ENCODE measurements at regions not wholly inside any gene's neighbourhood (a gene's known extent, or its start where the extent isn't known, plus 50 kb on each side); places are given as distances from the start of the nearest gene placed in this dataset.
"Not testable (repeated sequence)": the region's sequence is repeated elsewhere in the genome, so short reads cannot be mapped to it uniquely, and the experiment has no call there.

DNA sequence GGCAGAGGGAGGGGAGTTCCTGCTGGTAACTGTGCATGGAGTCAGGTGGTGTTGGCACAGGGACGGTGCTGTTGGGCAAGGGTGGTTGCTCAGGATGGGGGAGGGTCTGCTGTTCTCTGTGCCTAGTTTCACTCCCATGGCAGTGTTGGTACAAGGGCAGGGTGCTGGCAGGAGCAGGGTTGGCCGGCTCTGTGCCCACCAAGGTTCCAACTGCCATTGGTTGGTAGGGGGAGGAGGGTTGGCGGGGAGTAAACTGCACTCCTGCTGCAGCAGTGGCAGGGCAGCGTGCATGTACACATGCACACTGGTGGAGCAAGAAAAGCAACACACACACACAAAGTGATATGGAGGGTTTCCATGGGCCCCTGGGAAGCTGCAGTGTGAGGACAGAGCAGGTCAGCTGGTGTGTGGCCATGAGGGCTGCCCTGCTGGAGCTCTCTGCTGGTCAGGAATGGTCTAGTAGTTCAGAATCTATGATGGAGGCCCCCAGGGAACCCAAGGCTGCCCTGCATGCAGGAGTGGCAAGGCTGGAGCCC is 269.9 kb upstream of the MGAT4C start:
- intact Hi-C loops (cut with DNase I), result no loop called here

DNA sequence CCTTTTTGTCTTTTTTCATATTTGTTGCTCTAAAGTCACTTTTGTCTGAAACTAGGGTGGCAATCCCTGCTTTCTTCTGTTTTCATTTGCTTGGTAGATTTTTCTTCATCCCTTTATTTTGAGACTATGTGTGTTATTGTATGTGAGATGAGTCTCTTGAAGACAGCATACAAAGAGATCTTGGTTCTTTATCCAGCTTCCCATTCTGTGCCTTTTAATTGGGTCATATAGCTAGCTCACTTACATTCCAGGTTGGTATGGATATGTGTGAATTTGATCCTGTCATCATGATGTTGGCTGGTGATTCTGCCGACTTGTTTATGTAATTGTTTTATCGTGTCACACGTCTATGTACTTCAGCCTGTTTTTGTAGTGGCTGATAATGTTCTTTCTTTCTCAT is 267.7 kb upstream of the MGAT4C start:
- intact Hi-C loops (cut with DNase I), result no loop called here
- no peak for DNase-seq (ENCODE audit: low spot score)

More for the DNA sequence above, 269.9 kb upstream of the MGAT4C start:
- DNase-seq (ENCODE audit: low spot score), result peak; percentile 31

- intact Hi-C loops (cut with DNase I), result no loop called here
- DNase-seq (ENCODE audit: low spot score), result no peak
These were observed 265.7 kb upstream of the MGAT4C start for GRCh38 chr12:86521870-86522269.

GRCh38 chr12:86513226-86513625 is 257.0 kb upstream of the MGAT4C start:
- intact Hi-C loops (cut with DNase I), result no loop called here
- DNase-seq (ENCODE audit: low spot score), result no peak

DNA sequence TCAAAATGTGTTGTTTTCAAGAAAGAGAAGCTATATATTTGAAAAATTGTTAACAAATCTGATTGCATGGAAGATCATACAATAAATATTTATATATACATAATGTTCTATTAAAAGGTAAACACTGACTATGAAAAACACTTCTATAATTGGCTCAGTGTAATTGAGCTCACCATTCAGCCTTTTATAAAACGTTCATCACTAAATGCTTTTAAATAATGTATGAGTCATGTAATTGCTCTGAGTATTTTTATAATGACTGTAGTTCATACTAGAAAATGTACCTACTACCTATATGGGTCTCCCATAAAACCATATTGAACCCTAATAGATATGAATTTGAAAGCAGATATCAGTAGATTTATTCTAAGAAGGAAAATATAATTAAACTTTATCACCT is 240.4 kb upstream of the MGAT4C start:
- no peak for DNase-seq (ENCODE audit: low spot score)

DNA sequence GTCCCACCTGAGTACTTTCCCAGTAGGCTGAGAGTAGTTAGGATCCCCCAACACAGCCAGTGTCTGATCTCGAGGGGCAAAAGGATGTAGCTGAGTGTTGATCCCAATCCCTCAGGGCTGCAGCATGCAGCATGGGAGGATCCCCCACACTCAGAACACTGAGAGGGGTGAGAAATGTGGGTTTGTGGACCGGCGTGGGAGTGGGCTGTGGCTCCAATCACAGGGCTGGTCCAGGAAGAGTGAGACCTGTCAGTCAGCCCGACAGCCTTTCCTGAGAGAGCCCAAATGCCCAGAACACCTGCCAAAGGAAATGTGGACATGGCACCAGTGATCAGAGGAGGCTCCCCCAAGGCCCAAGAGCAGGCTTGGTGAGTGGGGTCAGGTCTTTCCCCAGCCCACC is 228.3 kb upstream of the MGAT4C start:
- intact Hi-C loops (cut with DNase I), result no loop called here
- peak; percentile 66 for DNase-seq (ENCODE audit: low spot score)

More for the DNA sequence above, 240.4 kb upstream of the MGAT4C start:
- intact Hi-C loops (cut with DNase I), result no loop called here

- intact Hi-C loops (cut with DNase I), result no loop called here
These were observed 217.0 kb upstream of the MGAT4C start for GRCh38 chr12:86473231-86473630.

GRCh38 chr12:86456776-86457175 is 200.6 kb upstream of the MGAT4C start:
- intact Hi-C loops (cut with DNase I), result no loop called here
- DNase-seq (ENCODE audit: low spot score), result no peak

More at GRCh38 chr12:86473231-86473630, 217.0 kb upstream of the MGAT4C start:
- DNase-seq (ENCODE audit: low spot score), result no peak

GRCh38 chr12:86456241-86456640 is 200.1 kb upstream of the MGAT4C start:
- DNase-seq (ENCODE audit: low spot score), result no peak
- intact Hi-C loops (cut with DNase I), result no loop called here

GRCh38 chr12:86445356-86445755 is 189.2 kb upstream of the MGAT4C start:
- intact Hi-C loops (cut with DNase I), result no loop called here
- no peak for DNase-seq (ENCODE audit: low spot score)

- intact Hi-C loops (cut with DNase I), result no loop called here
- DNase-seq (ENCODE audit: low spot score), result no peak
These were observed 178.9 kb upstream of the MGAT4C start for GRCh38 chr12:86435053-86435452.

- no peak for DNase-seq (ENCODE audit: low spot score)
- intact Hi-C loops (cut with DNase I), result no loop called here
These were observed 173.6 kb upstream of the MGAT4C start for GRCh38 chr12:86429824-86430223.

- no peak for DNase-seq (ENCODE audit: low spot score)
- intact Hi-C loops (cut with DNase I), result no loop called here
These were observed 165.1 kb upstream of the MGAT4C start for GRCh38 chr12:86421333-86421732.

- no peak for DNase-seq (ENCODE audit: low spot score)
- intact Hi-C loops (cut with DNase I), result no loop called here
These were observed 158.0 kb upstream of the MGAT4C start for GRCh38 chr12:86414201-86414600.

GRCh38 chr12:86411710-86412109 is 155.5 kb upstream of the MGAT4C start:
- intact Hi-C loops (cut with DNase I), result no loop called here
- no peak for DNase-seq (ENCODE audit: low spot score)

DNA sequence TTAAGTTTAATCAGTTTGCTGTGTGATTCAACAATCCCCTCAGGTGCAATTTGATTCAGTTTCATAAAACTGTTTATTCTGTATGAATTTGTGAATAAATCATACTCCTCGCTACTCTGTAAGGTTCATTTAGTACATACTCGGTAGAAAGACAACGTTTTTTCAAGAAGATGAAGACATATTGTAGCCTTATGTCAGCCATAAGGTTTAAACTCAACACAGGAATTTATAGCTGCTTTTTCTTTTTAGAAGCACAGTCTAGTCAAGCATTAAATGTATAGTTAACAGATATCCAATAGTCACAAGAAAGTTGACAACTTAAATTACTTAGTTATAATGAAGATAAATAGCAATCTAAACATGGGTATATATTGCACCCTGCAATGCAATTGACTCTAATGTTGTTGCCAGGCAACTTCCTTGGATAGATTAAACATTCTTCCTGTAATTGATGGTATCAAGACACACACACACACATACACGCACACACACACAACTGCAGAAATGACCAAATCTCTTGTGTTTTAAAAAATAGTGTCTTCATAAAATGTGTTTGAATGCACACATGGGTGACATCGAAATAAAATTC is 151.5 kb upstream of the MGAT4C start:
- no peak for DNase-seq (ENCODE audit: low spot score)

GRCh38 chr12:86389949-86390348 is 133.8 kb upstream of the MGAT4C start:
- DNase-seq (ENCODE audit: low spot score), result no peak

More for the DNA sequence above, 151.5 kb upstream of the MGAT4C start:
- intact Hi-C loops (cut with DNase I), result no loop called here

DNA sequence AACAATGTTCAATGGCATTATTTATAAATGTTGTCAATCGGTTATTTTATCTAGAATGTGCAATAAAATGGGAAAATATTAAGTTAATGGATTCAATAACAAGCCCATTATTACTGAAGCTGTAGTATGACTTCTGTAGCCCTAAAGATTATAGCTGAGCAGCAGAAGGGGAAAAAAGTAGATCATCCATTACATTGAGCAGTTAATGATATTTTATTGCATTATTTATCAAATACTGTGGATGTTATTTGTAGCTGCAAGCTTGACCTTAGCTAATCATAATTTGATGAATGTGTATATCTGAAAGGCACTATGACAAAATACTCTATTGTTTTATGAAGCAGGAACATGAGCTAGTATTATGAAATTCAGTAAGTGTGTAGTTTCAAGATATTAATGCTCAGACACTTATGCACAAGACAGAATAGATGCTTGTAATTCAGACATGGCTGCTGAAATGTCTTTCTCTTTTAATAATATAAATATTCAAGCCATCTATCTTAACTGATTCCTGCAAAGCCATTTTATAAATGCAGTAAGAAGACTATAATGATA is 131.5 kb upstream of the MGAT4C start:
- intact Hi-C loops (cut with DNase I), result no loop called here
- no peak for DNase-seq (ENCODE audit: low spot score)

More at GRCh38 chr12:86389949-86390348, 133.8 kb upstream of the MGAT4C start:
- intact Hi-C loops (cut with DNase I), result no loop called here

DNA sequence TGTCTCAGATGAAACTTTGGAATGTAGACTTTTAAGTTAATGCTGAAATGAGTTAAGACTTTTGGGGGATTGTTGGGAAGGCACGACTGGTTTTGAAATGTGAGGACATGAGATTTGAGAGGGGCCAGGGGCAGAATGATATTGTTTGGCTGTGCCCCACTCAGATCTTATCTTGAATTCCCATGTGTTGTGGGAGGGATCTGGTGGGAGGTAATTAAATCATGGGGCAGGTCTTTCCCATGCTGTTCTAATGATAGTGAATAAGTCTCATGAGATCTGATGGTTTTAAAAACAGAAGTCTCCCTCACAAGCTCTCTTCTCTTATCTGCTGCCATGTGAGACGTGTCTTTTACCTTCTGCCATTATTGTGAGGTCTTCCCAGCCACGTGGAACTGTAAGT is 127.6 kb upstream of the MGAT4C start:
- DNase-seq (ENCODE audit: low spot score); intact Hi-C loops (cut with DNase I): not testable (repeated sequence)

DNA sequence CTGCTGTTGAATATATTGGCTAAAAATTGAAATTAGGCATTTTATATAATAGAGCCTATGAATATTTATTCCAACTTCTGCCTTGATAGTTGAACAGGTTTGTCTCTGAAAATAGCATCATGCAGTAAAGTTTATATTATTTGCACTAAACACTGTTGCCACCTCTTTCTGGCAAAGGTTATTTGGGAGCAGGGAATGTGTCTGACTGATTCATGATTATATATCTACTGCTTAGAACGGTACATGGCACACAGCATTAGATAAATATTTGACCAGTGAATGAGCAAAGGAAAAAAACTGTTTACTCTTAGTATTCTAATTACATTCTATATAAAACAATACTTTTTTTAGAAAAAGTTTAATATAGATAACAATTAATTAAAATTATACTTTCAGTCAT is 123.1 kb upstream of the MGAT4C start:
- intact Hi-C loops (cut with DNase I), result no loop called here
- no peak for DNase-seq (ENCODE audit: low spot score)

DNA sequence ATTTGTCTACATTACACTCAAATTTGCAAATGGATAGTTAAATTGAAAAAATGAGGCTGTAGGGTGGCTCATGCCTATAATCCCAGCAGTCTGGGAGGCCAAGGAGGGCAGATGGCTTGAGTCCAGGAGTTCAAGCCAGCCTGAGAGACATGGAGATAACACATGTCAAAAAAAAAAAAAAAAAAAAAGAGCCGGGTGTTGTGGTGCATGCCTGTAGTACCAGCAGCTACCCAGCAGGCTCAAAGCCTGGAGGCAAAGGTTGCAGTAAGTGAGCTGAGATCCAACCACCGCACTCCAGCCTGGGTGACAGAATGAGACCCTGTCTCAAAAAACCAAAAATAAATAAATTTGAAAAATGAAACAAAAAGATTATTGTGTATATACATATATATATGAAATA is 119.9 kb upstream of the MGAT4C start:
- intact Hi-C loops (cut with DNase I), result no loop called here
- DNase-seq (ENCODE audit: low spot score), result no peak

Measured in posterior vena cava (tissue), 2 donors.